Activated CD4-positive, alpha-beta T cell treated with anti-CD3 and anti-CD28 coated beads, Interleukin-2, amount 10 ng/mL, durations not matched to agents 7 days and 5 days (primary cell): ENCODE measurements at regions not wholly inside any gene's neighbourhood (a gene's known extent, or its start where the extent isn't known, plus 50 kb on each side); places are given as distances from the start of the nearest gene placed in this dataset.
"Not testable (repeated sequence)": the region's sequence is repeated elsewhere in the genome, so short reads cannot be mapped to it uniquely, and the experiment has no call there.

Experiments used
- CTCF ChIA-PET: fragments of 350-600 bp; sonication (Branson Sonifier 250); formaldehyde crosslinking; loops from one replicate; lab custom pipeline; 2021; ENCODE audit warnings: antibody characterized with exemption; lab: Charles Lee
- POLR2A ChIA-PET: fragments of 350-600 bp; sonication (Branson Sonifier 250); formaldehyde crosslinking; loops from one replicate; lab custom pipeline; 2021; ENCODE audit warnings: antibody characterized with exemption; lab: Charles Lee
- DNase-seq: peaks from one replicate; pipeline ENCODE4 v3.0.0-alpha.2; 2020
- H3K27ac Mint-ChIP-seq: one replicate; pipeline ENCODE4 v1.8.0; 2021; ENCODE audit warnings: mild to moderate bottlenecking, moderate library complexity, mixed read lengths
- H3K27me3 Mint-ChIP-seq: one replicate; pipeline ENCODE4 v1.8.0; 2021; ENCODE audit warnings: mixed read lengths
- H3K36me3 Mint-ChIP-seq: one replicate; pipeline ENCODE4 v1.8.0; 2021; ENCODE audit warnings: low read depth, mixed read lengths
- H3K4me1 Mint-ChIP-seq: one replicate; pipeline ENCODE4 v1.8.0; 2021; ENCODE audit warnings: mixed read lengths
- H3K4me3 Mint-ChIP-seq: one replicate; pipeline ENCODE4 v1.8.0; 2021; ENCODE audit warnings: mild to moderate bottlenecking, moderate library complexity, mixed read lengths
- H3K9me3 Mint-ChIP-seq: one replicate; pipeline ENCODE4 v1.8.0; 2021; ENCODE audit warnings: mixed read lengths

DNA sequence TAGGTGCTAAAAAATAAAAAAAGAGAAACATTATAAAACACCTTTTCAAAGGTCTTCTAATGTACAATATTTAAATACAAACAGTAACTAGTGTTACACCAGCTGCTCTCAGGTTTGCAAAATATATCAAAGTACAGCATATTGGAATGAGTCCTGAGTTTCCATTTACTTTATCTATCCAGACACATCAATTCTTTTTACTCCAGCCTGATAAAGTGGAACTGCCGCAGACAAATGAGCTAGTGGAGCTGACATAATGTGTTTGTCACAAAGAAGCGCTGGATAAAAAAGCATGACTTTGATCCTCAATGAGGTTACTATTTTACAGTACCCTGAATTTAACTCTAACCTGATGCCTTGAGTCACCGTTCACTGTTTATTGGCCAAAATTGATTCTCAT lies 1243.1 kb downstream of the GATA3 start:
- Mint-ChIP-seq H3K27ac (no peak overlapping the region), H3K4me1 (peaks cover 16% of the 10 kb centered on the region), H3K27me3 (no peaks in the 10 kb centered on the region), H3K36me3 (no peaks in the 10 kb centered on the region), H3K9me3 (no peaks in the 10 kb centered on the region), H3K4me3 (no peak overlapping the region)
- POLR2A ChIA-PET = no interaction called here
- DNase-seq = no peak
- CTCF ChIA-PET = no interaction called here

DNA sequence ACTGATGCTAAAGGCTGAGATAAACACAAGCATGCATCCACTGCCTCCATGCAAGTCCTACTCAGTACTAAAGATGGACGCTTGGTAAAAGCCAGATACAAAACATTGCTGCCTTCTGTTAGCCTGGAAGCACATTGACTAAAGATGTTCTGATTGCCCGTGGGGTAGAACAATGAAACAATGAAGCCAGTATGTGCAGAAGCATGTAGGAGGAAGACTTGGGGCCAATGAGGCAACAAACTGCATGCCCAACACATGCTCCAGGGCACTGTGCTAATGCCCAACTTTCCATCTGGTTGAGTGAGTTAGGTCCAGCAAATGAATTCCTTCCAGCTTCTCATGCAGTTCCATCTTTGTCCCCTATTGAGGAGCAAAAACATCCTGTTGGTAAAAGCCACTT lies 1245.5 kb downstream of the GATA3 start:
- Mint-ChIP-seq H3K27me3 (no peaks in the 10 kb centered on the region), H3K4me1 (peaks cover 7% of the 10 kb centered on the region), H3K27ac (no peak overlapping the region), H3K36me3 (no peaks in the 10 kb centered on the region), H3K9me3 (no peaks in the 10 kb centered on the region), H3K4me3 (no peak overlapping the region)
- DNase-seq = no peak
- ChIA-PET CTCF (no interaction called here), POLR2A (no interaction called here)

DNA sequence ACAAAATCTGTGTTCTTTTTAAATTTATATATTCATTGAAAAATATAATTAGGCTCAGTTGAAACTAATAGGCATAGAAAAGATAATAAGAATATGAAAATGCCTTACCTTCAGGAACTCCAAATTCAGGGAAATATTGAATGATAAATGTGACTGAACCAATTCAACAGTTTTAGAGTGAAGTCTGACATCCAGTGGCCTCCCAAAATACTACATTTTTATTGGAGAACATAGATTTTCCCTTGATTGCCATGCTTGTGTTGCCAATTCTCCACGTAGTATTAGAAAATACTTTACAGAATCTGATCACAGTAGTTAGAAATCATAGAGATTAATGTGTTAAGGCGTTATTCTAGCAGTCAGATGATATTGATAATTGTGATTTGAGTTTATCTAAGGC lies 1246.7 kb downstream of the GATA3 start:
- Mint-ChIP-seq H3K27me3 (no peaks in the 10 kb centered on the region), H3K36me3 (no peaks in the 10 kb centered on the region), H3K4me1 (no peaks in the 10 kb centered on the region), H3K4me3 (no peak overlapping the region), H3K9me3 (no peaks in the 10 kb centered on the region), H3K27ac (no peak overlapping the region)
- CTCF ChIA-PET = no interaction called here
- POLR2A ChIA-PET = no interaction called here
- no peak for DNase-seq

DNA sequence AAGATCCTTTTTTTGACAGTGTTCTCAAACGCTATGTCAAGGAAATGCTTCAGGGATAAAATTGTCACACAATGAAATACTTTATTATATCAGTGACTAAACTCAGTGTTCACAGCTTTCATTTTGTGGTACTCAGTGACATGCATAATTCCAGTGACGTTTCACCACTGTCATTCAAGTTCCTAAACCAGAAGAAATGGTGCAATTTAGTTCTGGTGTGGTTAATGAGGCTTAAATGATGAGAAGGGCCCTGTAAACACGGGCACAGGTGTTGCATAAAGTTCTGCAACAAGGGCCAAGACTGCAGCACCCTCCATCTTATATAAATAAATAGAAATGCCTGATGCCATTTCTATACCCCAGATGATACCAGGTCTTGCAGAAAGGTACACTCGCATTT lies 1247.1 kb downstream of the GATA3 start:
- H3K27ac Mint-ChIP-seq = no peak overlapping the region
- CTCF ChIA-PET = no interaction called here
- no peaks in the 10 kb centered on the region for H3K27me3 Mint-ChIP-seq
- H3K9me3 Mint-ChIP-seq = no peaks in the 10 kb centered on the region
- no peaks in the 10 kb centered on the region for H3K36me3 Mint-ChIP-seq
- POLR2A ChIA-PET = no interaction called here
- no peak overlapping the region for H3K4me3 Mint-ChIP-seq
- H3K4me1 Mint-ChIP-seq = no peaks in the 10 kb centered on the region
- no peak for DNase-seq

DNA sequence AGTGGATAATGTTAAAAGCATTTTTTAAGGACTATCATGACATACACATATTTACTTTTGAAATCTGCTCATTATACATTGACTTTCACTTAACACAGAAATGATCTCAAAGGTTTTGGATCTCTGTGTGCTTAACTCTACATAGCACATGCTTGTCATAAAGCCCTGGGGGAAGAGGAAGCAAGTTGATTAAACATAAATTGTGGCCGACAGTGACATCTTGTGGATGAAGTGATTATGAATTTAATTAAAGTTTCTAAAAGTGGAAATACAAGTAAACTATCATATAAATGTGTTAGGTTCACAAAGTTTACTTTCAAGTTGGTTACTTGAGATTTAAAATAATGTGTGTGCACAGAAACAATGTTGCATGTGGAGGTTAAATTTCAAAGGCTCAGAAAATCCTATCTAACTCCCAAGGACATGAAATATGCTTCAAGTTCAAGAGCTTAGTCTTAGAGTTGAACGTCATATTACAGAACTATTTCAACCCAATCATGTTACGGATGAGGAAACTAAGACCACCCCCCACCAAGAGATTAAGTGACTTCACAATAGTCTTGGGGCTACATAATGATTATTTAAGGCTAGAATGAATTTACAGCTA lies 1247.8 kb downstream of the GATA3 start:
- H3K27ac Mint-ChIP-seq = no peak overlapping the region
- H3K36me3 Mint-ChIP-seq = no peaks in the 10 kb centered on the region
- no peak overlapping the region for H3K4me3 Mint-ChIP-seq
- no peaks in the 10 kb centered on the region for H3K9me3 Mint-ChIP-seq
- ChIA-PET POLR2A (no interaction called here), CTCF (no interaction called here)
- DNase-seq = peak; percentile 50
- no peaks in the 10 kb centered on the region for H3K4me1 Mint-ChIP-seq
- H3K27me3 Mint-ChIP-seq = no peaks in the 10 kb centered on the region

DNA sequence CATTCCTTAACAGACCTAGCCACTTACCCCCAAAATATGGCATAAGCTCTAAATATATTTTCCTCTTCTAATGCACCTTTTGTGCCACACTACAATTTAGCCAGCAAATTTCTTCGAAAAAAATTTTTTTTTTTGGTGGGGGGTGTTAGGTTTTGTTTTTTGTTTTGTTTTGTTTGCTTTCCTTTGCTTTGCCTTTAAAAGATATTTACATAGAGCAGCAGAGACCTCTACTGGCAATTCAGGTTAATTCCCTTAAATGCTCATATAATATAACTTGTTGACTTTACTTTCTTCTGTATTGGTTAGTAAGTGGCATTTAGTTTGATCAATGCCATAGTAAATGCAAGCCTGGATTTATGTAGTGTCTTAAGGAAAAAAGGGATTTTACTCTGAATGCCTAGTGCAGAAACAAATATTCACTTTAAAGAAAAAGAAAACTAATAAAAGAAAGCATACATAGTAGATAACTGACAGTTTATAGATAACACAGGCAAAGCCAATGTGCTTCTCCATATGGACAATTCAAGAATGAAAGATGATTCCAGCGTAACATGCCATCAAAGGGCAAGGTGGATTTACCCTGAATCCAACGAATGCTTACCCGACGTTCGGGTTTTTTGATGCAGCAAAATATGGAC lies 1250.6 kb downstream of the GATA3 start:
- CTCF ChIA-PET = no interaction called here
- H3K4me3 Mint-ChIP-seq = no peak overlapping the region
- POLR2A ChIA-PET = no interaction called here
- H3K27ac Mint-ChIP-seq = no peak overlapping the region
- no peaks in the 10 kb centered on the region for H3K4me1 Mint-ChIP-seq
- peaks cover 3% of the 10 kb centered on the region for H3K27me3 Mint-ChIP-seq
- no peaks in the 10 kb centered on the region for H3K36me3 Mint-ChIP-seq
- no peaks in the 10 kb centered on the region for H3K9me3 Mint-ChIP-seq
- DNase-seq = no peak

DNA sequence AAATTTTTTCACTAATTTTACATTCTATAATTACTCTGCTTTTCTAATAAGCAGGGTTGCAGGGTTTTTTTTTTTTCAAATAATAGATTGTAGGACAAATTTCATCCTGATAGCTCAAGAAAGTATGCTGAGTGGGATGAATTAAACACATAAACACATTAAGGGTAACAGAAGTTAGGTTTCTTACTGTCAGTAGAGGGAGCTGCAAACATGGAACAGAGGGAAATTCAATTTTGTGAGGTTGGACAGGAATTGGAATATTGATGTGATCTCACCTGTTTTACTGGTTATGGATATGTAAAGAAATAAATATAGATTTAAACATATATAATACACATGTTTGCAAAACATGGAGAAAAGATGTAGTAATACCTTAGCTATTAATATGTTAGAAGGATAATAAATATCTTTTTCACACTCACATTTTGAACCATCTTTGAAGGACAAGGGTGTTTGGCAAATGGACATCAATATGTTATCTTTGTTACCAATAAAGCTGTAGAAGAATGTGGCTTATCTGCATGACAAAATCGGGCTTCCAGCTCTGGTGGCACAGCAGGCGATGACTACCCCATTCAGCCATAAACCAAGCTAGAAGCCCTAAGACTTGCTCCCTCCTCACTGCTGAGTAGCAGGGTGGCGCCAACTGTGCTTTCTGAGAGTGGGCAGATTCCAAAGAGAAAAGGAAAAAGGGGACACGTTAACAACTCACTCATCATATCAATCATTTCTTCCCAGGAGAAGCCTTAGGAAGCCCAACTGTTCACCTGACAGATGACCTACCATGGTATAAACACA lies 1257.4 kb downstream of the GATA3 start:
- H3K9me3 Mint-ChIP-seq = no peaks in the 10 kb centered on the region
- H3K36me3 Mint-ChIP-seq = no peaks in the 10 kb centered on the region
- H3K4me1 Mint-ChIP-seq = no peaks in the 10 kb centered on the region
- DNase-seq = no peak
- H3K4me3 Mint-ChIP-seq = no peak overlapping the region
- POLR2A ChIA-PET = no interaction called here
- H3K27me3 Mint-ChIP-seq = peaks cover 15% of the 10 kb centered on the region
- CTCF ChIA-PET = no interaction called here
- no peak overlapping the region for H3K27ac Mint-ChIP-seq

DNA sequence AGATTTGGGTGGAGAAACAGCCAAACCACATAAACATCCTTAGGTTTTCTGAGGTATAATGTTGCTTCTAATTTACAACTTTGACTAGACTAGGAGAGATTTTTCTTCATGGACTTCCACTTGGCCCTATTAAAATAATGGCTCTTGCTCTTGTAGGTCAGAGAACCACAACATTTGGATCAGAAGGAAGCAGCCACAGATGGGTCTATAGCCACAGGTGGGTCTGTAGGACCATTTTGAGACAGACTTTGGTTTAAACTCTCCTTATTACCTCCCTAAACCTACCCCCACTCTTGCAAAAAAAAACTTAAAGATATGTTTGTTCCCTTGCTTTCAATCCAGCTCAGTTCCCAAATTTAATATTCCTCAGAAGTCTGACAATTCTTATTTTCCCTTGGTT lies 1260.8 kb downstream of the GATA3 start:
- Mint-ChIP-seq H3K27me3 (peaks cover 14% of the 10 kb centered on the region), H3K9me3 (no peaks in the 10 kb centered on the region), H3K4me1 (no peaks in the 10 kb centered on the region), H3K4me3 (no peak overlapping the region), H3K36me3 (no peaks in the 10 kb centered on the region), H3K27ac (no peak overlapping the region)
- POLR2A ChIA-PET = no interaction called here
- CTCF ChIA-PET = no interaction called here
- DNase-seq = no peak

DNA sequence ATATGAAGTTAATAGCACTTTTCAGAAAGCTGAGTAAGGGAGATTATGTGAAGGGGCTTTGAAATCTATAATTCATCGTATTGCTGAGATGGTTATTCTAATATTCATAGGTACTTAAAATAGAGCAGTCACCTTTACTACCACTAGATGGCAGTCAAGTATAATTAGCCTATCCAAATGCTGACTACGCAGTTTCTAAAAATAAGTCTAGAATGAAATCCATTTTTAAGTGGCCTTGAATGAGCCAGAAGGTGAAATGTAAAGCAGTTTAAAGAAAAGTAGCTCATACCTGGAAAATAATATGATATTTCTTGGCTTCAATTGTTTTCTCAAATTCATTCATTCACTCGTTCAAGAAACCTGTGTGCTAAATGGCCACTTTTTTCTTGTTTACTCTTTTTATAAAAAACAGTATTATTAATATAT lies 1277.1 kb downstream of the GATA3 start:
- no peaks in the 10 kb centered on the region for H3K4me1 Mint-ChIP-seq
- no peaks in the 10 kb centered on the region for H3K9me3 Mint-ChIP-seq
- ChIA-PET CTCF (no interaction called here), POLR2A (no interaction called here)
- H3K36me3 Mint-ChIP-seq = no peaks in the 10 kb centered on the region
- H3K27ac Mint-ChIP-seq = no peak overlapping the region
- H3K27me3 Mint-ChIP-seq = peaks cover 13% of the 10 kb centered on the region
- no peak for DNase-seq
- no peak overlapping the region for H3K4me3 Mint-ChIP-seq

DNA sequence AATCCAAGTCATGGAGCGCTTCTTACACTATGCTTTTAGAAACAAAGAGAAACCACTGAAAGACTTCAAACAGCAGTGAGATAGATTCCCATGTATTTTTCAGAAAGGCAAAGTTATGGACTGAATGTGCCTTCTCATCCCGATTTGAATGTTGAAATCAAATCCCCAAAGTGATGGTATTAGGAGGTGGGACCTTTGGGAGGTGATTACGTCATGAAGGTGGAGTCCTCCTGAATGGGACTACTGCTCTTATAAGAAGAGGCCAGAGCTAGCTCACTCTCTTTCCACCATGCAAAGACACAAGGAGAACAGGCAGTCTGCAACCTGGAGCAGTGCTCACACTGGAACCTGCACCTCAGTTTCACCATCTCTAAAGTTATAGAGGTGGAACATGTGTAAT lies 1279.8 kb downstream of the GATA3 start:
- H3K9me3 Mint-ChIP-seq = no peaks in the 10 kb centered on the region
- H3K27ac Mint-ChIP-seq = no peak overlapping the region
- CTCF ChIA-PET = no interaction called here
- DNase-seq = no peak
- H3K27me3 Mint-ChIP-seq = no peaks in the 10 kb centered on the region
- H3K4me1 Mint-ChIP-seq = no peaks in the 10 kb centered on the region
- H3K4me3 Mint-ChIP-seq = no peak overlapping the region
- POLR2A ChIA-PET = no interaction called here
- H3K36me3 Mint-ChIP-seq = no peaks in the 10 kb centered on the region

DNA sequence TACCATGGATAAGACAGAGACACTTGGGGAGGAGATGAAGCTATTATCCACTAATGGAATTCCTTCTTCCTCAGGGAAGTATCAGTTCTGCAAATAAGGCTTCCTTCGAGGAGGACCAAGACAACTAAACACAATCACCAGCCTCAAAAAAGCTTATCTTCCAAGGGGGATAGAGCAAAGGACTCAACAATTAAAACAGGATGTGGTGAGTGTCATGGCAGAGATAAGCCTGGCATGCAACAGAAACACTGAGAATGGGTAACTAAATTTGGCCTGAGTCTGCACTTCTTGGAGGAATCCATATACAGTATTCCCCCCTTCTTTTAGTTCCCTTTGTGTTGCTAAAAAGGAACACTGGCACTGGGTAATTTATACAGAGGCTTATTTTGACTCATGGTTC lies 1285.2 kb downstream of the GATA3 start:
- H3K27ac Mint-ChIP-seq = no peak overlapping the region
- DNase-seq = no peak
- H3K4me3 Mint-ChIP-seq = no peak overlapping the region
- no peaks in the 10 kb centered on the region for H3K36me3 Mint-ChIP-seq
- H3K27me3 Mint-ChIP-seq = no peaks in the 10 kb centered on the region
- H3K4me1 Mint-ChIP-seq = no peaks in the 10 kb centered on the region
- H3K9me3 Mint-ChIP-seq = no peaks in the 10 kb centered on the region
- ChIA-PET CTCF (no interaction called here), POLR2A (no interaction called here)

DNA sequence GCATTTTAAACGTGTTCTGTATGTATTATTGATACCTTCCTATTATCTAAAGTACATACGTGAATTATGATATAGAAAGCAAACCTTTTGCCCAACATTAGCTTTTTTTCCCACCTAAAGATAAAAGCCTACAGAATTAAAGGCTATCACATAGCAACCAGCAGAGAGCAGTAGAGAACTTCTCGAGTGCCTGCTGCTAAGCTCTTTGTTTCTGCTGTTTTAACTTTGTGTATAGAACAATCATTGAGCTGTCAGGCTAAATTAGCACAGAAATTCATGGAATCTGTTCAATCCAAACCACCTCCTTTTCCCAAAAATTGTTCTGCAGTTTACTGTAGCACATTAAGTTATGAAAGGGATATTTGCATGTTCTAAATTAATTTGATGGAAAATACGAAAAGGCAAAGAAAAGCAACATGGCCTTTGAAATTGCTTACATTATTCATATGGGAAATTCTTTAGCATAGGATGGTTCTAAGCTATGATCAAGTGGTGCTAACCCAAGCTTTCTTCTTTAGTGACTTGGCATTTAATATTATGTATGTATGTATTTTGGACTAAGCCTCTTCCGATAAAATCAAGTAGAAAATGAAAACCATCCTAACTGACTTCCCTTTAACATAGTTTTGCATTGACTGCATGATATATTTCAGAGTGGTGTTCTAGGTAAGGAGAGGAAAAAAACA lies 1288.5 kb downstream of the GATA3 start:
- CTCF ChIA-PET = interaction anchor here (0.5 kb wide), 1 partner anchor 297 kb away, joined by 4 read pairs; no protein-coding TSS in a partner anchor
- no peak for DNase-seq
- Mint-ChIP-seq H3K4me3 (no peak overlapping the region), H3K4me1 (no peaks in the 10 kb centered on the region), H3K27me3 (no peaks in the 10 kb centered on the region), H3K36me3 (no peaks in the 10 kb centered on the region), H3K27ac (no peak overlapping the region), H3K9me3 (peaks cover 5% of the 10 kb centered on the region)
- POLR2A ChIA-PET = no interaction called here

DNA sequence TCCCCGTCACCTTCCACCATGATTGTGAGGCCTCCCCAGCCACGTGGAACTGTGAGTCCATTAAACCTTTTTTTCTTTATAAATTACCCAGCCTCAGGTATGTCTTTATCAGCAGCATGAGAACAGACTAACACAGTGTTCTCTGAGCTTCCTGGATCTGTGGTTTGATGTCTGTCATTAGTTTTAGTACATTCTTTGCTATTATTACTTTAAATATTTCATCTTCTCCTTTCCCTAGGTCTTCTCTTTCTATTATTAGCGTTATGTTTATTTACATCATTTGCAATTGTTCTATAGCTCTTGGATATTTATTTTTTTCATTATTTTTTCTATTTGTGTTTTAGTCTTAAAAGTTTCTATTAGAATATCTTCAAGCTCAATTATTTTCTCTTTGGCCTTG lies 1293.4 kb downstream of the GATA3 start:
- H3K9me3 Mint-ChIP-seq, H3K4me3 Mint-ChIP-seq, H3K27me3 Mint-ChIP-seq, H3K27ac Mint-ChIP-seq, POLR2A ChIA-PET, CTCF ChIA-PET, H3K4me1 Mint-ChIP-seq, H3K36me3 Mint-ChIP-seq, DNase-seq: not testable (repeated sequence)
